GM21423 (cell line): ENCODE measurements at regions not wholly inside any gene's neighbourhood (a gene's known extent, or its start where the extent isn't known, plus 50 kb on each side); places are given as distances from the start of the nearest gene placed in this dataset.

Experiments
- ATAC-seq: cut with Tn5 transposase; IDR thresholded peaks from one replicate; pipeline ENCODE4 v1.9.1; 2021; ENCODE audit warnings: mild to moderate bottlenecking, moderate library complexity; ENCODE audit not compliant: unreplicated experiment

GRCh38 chr5:138626333-138626944, 51.2 kb upstream of the HSPA9 start:
- ATAC-seq = no peak

- no peak for ATAC-seq
These were observed 49.9 kb upstream of the HSPA9 start for GRCh38 chr5:138625134-138625533.
